ENCODE measurements at regions not wholly inside any gene's neighbourhood (a gene's known extent, or its start where the extent isn't known, plus 50 kb on each side); places are given as distances from the start of the nearest gene placed in this dataset.

- Histone ChIP-seq H2BK20ac (ENCODE audit: low read length) (no peak overlapping the region), H3K36me3 (ENCODE audit: control insufficient read depth in 2 of 4, insufficient read depth in 4 of 4, low read length in 3 of 4) (no peaks in the 10 kb centered on the region), H4K20me1 (replicated peaks in 1 of 2; ENCODE audit: control insufficient read depth in 1 of 2, insufficient read depth in 2 of 2, low read length in 2 of 2) (no peaks in the 10 kb centered on the region), H2BK15ac (ENCODE audit: low read length) (no peak overlapping the region), H3K4me2 (ENCODE audit: insufficient read depth in 1 of 2, low read depth in 2 of 2, low read length in 2 of 2) (no peak overlapping the region), H3K27me3 (replicated peaks in 1 of 4; ENCODE audit: control insufficient read depth in 3 of 4, extremely low read depth in 1 of 4, insufficient read depth in 3 of 4, low read length in 3 of 4) (no peaks in the 10 kb centered on the region), H3K79me2 (ENCODE audit: control insufficient read depth in 1 of 2, insufficient read depth in 2 of 2, low read length in 2 of 2) (no peaks in the 10 kb centered on the region), H2BK120ac (replicated peaks; ENCODE audit: low read depth, low read length) (no peak overlapping the region), H3K14ac (ENCODE audit: insufficient read length) (no peak overlapping the region), H4K5ac (ENCODE audit: insufficient read length, low read depth, low read length) (no peak overlapping the region), H2BK5ac (ENCODE audit: low read depth, low read length) (no peak overlapping the region), H3K4me3 (ENCODE audit: extremely low read depth in 1 of 4, insufficient read depth in 2 of 4, low read depth in 3 of 4, low read length in 4 of 4) (no peak overlapping the region), H2AK5ac (ENCODE audit: low read depth, low read length) (no peak overlapping the region), H4K91ac (replicated peaks; ENCODE audit: insufficient read length, low read length) (no peak overlapping the region), H3K23me2 (ENCODE audit: low read depth, low read length) (no peaks in the 10 kb centered on the region), H3K4me1 (replicated peaks in 1 of 4; ENCODE audit: control insufficient read depth in 3 of 4, insufficient read depth in 4 of 4, low read length in 3 of 4) (no peaks in the 10 kb centered on the region), H3K56ac (replicated peaks; ENCODE audit: insufficient read length, low read depth, low read length) (no peak overlapping the region), H4K8ac (ENCODE audit: extremely low read depth, insufficient read depth, low read length) (no peak overlapping the region), H3K23ac (ENCODE audit: insufficient read length) (no peak overlapping the region), H3K9me3 (ENCODE audit: insufficient read depth in 2 of 2, low read depth in 1 of 2, low read length in 1 of 2) (peaks cover 12 to 17% of the 10 kb centered on the region in 2 experiments), H3K79me1 (ENCODE audit: low read depth, low read length) (no peaks in the 10 kb centered on the region), H3K18ac (ENCODE audit: extremely low read depth, low read length) (no peak overlapping the region), H3K9ac (replicated peaks in 1 of 4; ENCODE audit: extremely low read depth in 1 of 4, low read depth in 3 of 4, low read length in 3 of 4) (no peak overlapping the region), H2AFZ (ENCODE audit: low read length) (no peak overlapping the region), H3K27ac (ENCODE audit: low read depth, low read length) (no peak overlapping the region), H2BK12ac (ENCODE audit: low read depth, low read length) (no peak overlapping the region), H3K4ac (replicated peaks; ENCODE audit: insufficient read length, low read depth, low read length) (no peak overlapping the region)
- no peak for DNase-seq (ENCODE audit: low read depth in 1 of 2, low spot score in 2 of 2)
- ChIA-PET CTCF (ENCODE audit: partially characterized antibody) (interaction anchor here (1.0 kb wide), 1 partner anchor 164 kb away, joined by 3 read pairs; no protein-coding TSS in a partner anchor), POLR2A (ENCODE audit: partially characterized antibody) (no interaction called here)
- no peak for FAIRE-seq
- TF ChIP-seq MAFK (IDR thresholded peaks at IDR 0.05; ENCODE audit: low read depth, low read length) (no peak), CBX5 (IDR thresholded peaks at IDR 0.05; ENCODE audit: low read depth, low read length) (no peak), TAF1 (IDR thresholded peaks at IDR 0.05; ENCODE audit: low read depth, low read length) (no peak), USF2 (IDR thresholded peaks at IDR 0.05; ENCODE audit: low read length) (no peak), CBX8 (IDR thresholded peaks at IDR 0.05; ENCODE audit: borderline replicate concordance, low read depth, low read length) (no peak), BACH1 (IDR thresholded peaks at IDR 0.05; ENCODE audit: low read length) (no peak), HDAC2 (IDR thresholded peaks at IDR 0.05; ENCODE audit: borderline replicate concordance in 1 of 2, low read depth in 2 of 2, low read length in 2 of 2) (no peak)
Measured at GRCh38 chr18:30039201-30039600, 1003.3 kb downstream of the DSC3 start.
